B cell (primary cell): ENCODE measurements at regions not wholly inside any gene's neighbourhood (a gene's known extent, or its start where the extent isn't known, plus 50 kb on each side); places are given as distances from the start of the nearest gene placed in this dataset.

Experiments used
- ATAC-seq: fragments of 200-7000 bp; cut with Tn5 transposase; one replicate; pipeline ENCODE4 v1.10.0; 2021; ENCODE audit warnings: low read depth, mild to moderate bottlenecking, moderate number of reproducible peaks, moderate library complexity
- CTCF ChIA-PET: fragments of 350-600 bp; sonication (Branson Sonifier 250); formaldehyde crosslinking; loops from one replicate; lab custom pipeline; 2021; ENCODE audit warnings: antibody characterized with exemption, inconsistent platforms; lab: Charles Lee
- POLR2A ChIA-PET: fragments of 350-600 bp; sonication (Branson Sonifier 250); formaldehyde crosslinking; loops from one replicate; lab custom pipeline; 2021; ENCODE audit warnings: antibody characterized with exemption; lab: Charles Lee
- DNase-seq: peaks from one replicate; pipeline ENCODE4 v3.0.0; 2013
- H2AFZ ChIP-seq: 2 replicates; pipeline ENCODE4 v1.6.1; 2012; ENCODE audit warnings: mild to moderate bottlenecking, low read depth, low read length; ENCODE audit not compliant: insufficient read depth, poor library complexity, severe bottlenecking
- H3K27ac ChIP-seq, 2 donors: 1 replicate in 1 of 2; 2 replicates in 1 of 2; pipeline ENCODE4 v1.5.1; 2012 to 2013; ENCODE audit warnings: low read length in 2 of 2, mild to moderate bottlenecking in 2 of 2, moderate library complexity in 1 of 2
- H3K27me3 ChIP-seq, 4 experiments: fragments of 200-600 bp in 1 of 4; sonication (generic) in 1 of 4; replicated peaks in 1 of 4; 1 replicate in 2 of 4; 2 replicates in 2 of 4; pipeline versions ENCODE4 v1.6.1 to v1.7.0; 2013 to 2016; ENCODE audit warnings: low read length in 3 of 4, mild to moderate bottlenecking in 2 of 4, mixed read lengths in 1 of 4, moderate library complexity in 1 of 4; ENCODE audit not compliant: insufficient read depth in 4 of 4, control insufficient read depth in 3 of 4; ENCODE audit errors: control extremely low read depth in 1 of 4
- H3K36me3 ChIP-seq, 2 experiments: replicated peaks in 1 of 2; 1 replicate in 1 of 2; 2 replicates in 1 of 2; pipeline versions ENCODE4 v1.6.1 to v1.7.1; 2013; ENCODE audit warnings: low read length in 1 of 2; ENCODE audit not compliant: insufficient read depth in 2 of 2, control insufficient read depth in 1 of 2; ENCODE audit errors: control extremely low read depth in 1 of 2, extremely low read depth in 1 of 2
- H3K4me1 ChIP-seq, 2 donors: fragments of 200-600 bp in 1 of 2; sonication (generic) in 1 of 2; 1 replicate in 1 of 2; 2 replicates in 1 of 2; pipeline versions ENCODE4 v1.5.1 to v1.6.1; 2013 to 2017; ENCODE audit warnings: low read length in 2 of 2; ENCODE audit not compliant: control insufficient read depth in 2 of 2, insufficient read depth in 2 of 2
- H3K4me2 ChIP-seq: replicated peaks from 2 replicates; pipeline ENCODE3; 2012; ENCODE audit warnings: mild to moderate bottlenecking, low read depth, low read length; ENCODE audit not compliant: poor library complexity, severe bottlenecking
- H3K4me3 ChIP-seq, 5 experiments: fragments of 200-600 bp in 1 of 5; sonication (generic) in 1 of 5; 1 replicate in 3 of 5; 2 replicates in 2 of 5; pipeline versions ENCODE4 v1.5.1 to v1.7.0; 2011 to 2016; ENCODE audit warnings: low read length in 4 of 5, mild to moderate bottlenecking in 4 of 5, low read depth in 2 of 5, control low read depth in 1 of 5, moderate library complexity in 1 of 5; ENCODE audit not compliant: insufficient read depth in 1 of 5; ENCODE audit errors: control extremely low read depth in 1 of 5, extremely low read depth in 1 of 5
- H3K79me2 ChIP-seq: fragments of 200-600 bp; sonication (generic); one replicate; pipeline ENCODE4 v1.6.0; 2016; ENCODE audit warnings: low read length; ENCODE audit not compliant: control insufficient read depth, insufficient read depth
- H3K9ac ChIP-seq: fragments of 200-600 bp; sonication (generic); 2 replicates; pipeline ENCODE4 v1.6.1; 2017; ENCODE audit warnings: mild to moderate bottlenecking, low read length, moderate library complexity
- H3K9me3 ChIP-seq, 3 donors: one replicate each; pipeline versions ENCODE4 v1.6.1 to v1.7.1; 2013; ENCODE audit warnings: low read length in 2 of 3; ENCODE audit not compliant: control insufficient read depth in 2 of 3, insufficient read depth in 1 of 3; ENCODE audit errors: control extremely low read depth in 1 of 3
- H4K20me1 ChIP-seq: 2 replicates; pipeline ENCODE4 v1.6.0; 2012; ENCODE audit warnings: mild to moderate bottlenecking, low read length; ENCODE audit not compliant: insufficient read depth, control insufficient read depth, poor library complexity, severe bottlenecking
- H3K27ac Mint-ChIP-seq: one replicate; pipeline ENCODE4 v1.8.0; 2021; ENCODE audit warnings: mixed read lengths
- H3K27me3 Mint-ChIP-seq: one replicate; pipeline ENCODE4 v1.8.0; 2021; ENCODE audit warnings: mixed read lengths
- H3K4me1 Mint-ChIP-seq: one replicate; pipeline ENCODE4 v1.8.0; 2021; ENCODE audit warnings: mixed read lengths
- H3K4me3 Mint-ChIP-seq: one replicate; pipeline ENCODE4 v1.8.0; 2021; ENCODE audit warnings: mixed read lengths
- H3K9me3 Mint-ChIP-seq: one replicate; pipeline ENCODE4 v1.8.0; 2022; ENCODE audit warnings: mixed read lengths; ENCODE audit not compliant: insufficient read depth
- CTCF ChIP-seq: fragments of 200-600 bp; IDR thresholded peaks from one replicate; pipeline ENCODE4 v1.8.0; 2022; ENCODE audit warnings: antibody characterized with exemption, mild to moderate bottlenecking
- EZH2 ChIP-seq: IDR thresholded peaks from 2 replicates; pipeline ENCODE4 v1.6.1; 2012; ENCODE audit warnings: borderline replicate concordance, low read depth, mild to moderate bottlenecking, moderate library complexity, low read length; ENCODE audit not compliant: insufficient read depth, poor library complexity, severe bottlenecking
- WGBS: methylation state at CpG from one replicate; pipeline ENCODE4 v1.1.5; 2013; ENCODE audit warnings: missing lambda C conversion rate; ENCODE audit not compliant: insufficient coverage; 5-methylcytosine and 5-hydroxymethylcytosine counted together
- intact Hi-C: fragments of 100-400 bp; cut with micrococcal nuclease; formaldehyde crosslinking; loops from one replicate; pipeline ENCODE4 v1.10.0; 2022

- DNase-seq (no peak), ATAC-seq (no peak)
- H3K4me1 Mint-ChIP-seq = no peaks in the 10 kb centered on the region
- peaks cover 3% of the 10 kb centered on the region for H3K27me3 Mint-ChIP-seq
- H2AFZ ChIP-seq = no peak overlapping the region
- H3K9me3 ChIP-seq = no peaks in the 10 kb centered on the region
- CTCF ChIA-PET = no interaction called here
- H3K9ac ChIP-seq = no peak overlapping the region
- no peak overlapping the region for H3K4me3 Mint-ChIP-seq
- H3K4me2 ChIP-seq = no peak overlapping the region
- no peaks in the 10 kb centered on the region for H4K20me1 ChIP-seq
- no peaks in the 10 kb centered on the region for H3K79me2 ChIP-seq
- H3K9me3 Mint-ChIP-seq = peaks cover 4% of the 10 kb centered on the region
- H3K4me3 ChIP-seq = no peak overlapping the region
- no peak overlapping the region for H3K27ac ChIP-seq
- intact Hi-C loops = no loop called here
- no peaks in the 10 kb centered on the region for H3K27me3 ChIP-seq
- WGBS = 100% methylated on average over 1 of the region's 3 CpGs
- no peaks in the 10 kb centered on the region for H3K36me3 ChIP-seq
- no peak for TF ChIP-seq EZH2
- no peak overlapping the region for H3K27ac Mint-ChIP-seq
- POLR2A ChIA-PET = no interaction called here
- no peaks in the 10 kb centered on the region for H3K4me1 ChIP-seq
Observed at GRCh38 chr3:59118928-59119327, 69.1 kb upstream of the CFAP20DC start.

DNA sequence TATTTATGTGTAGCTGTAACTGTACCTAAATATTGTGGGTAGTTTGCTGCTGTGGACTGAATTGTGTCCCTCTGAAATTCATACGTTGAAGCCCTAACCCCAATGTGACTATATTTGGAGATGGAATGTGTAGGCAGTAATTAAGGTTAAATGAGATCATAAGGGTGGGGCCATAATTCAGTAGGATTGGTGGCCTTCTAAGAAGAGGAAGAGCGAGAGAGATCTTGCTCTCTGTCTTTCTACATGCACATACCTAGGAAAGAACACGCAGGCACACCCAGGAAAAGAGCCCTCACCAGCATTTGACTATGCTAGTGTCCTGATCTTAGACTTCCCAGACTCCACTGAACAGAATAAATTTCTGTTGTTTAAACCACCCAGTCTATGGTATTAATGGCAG is 67.6 kb upstream of the CFAP20DC start:
- H3K4me1 ChIP-seq = no peaks in the 10 kb centered on the region
- TF ChIP-seq EZH2 (no peak), CTCF (no peak)
- H2AFZ ChIP-seq = no peak overlapping the region
- H3K9me3 Mint-ChIP-seq = peaks cover 4% of the 10 kb centered on the region
- ChIA-PET POLR2A (no interaction called here), CTCF (no interaction called here)
- H3K4me1 Mint-ChIP-seq = no peaks in the 10 kb centered on the region
- DNase-seq (no peak), ATAC-seq (no peak)
- no CpG with 5 or more reads among the region's 3 CpGs for WGBS
- intact Hi-C loops = no loop called here
- no peaks in the 10 kb centered on the region for H4K20me1 ChIP-seq
- no peak overlapping the region for H3K9ac ChIP-seq
- no peak overlapping the region for H3K4me2 ChIP-seq
- H3K9me3 ChIP-seq = no peaks in the 10 kb centered on the region
- H3K36me3 ChIP-seq = no peaks in the 10 kb centered on the region
- peaks cover 8% of the 10 kb centered on the region for H3K27me3 Mint-ChIP-seq
- no peak overlapping the region for H3K4me3 Mint-ChIP-seq
- H3K27ac ChIP-seq = no peak overlapping the region
- no peak overlapping the region for H3K27ac Mint-ChIP-seq
- no peaks in the 10 kb centered on the region for H3K27me3 ChIP-seq
- no peaks in the 10 kb centered on the region for H3K79me2 ChIP-seq
- no peak overlapping the region for H3K4me3 ChIP-seq
